Skin of body (tissue), 1 donor: ENCODE measurements at regions not wholly inside any gene's neighbourhood (a gene's known extent, or its start where the extent isn't known, plus 50 kb on each side); places are given as distances from the start of the nearest gene placed in this dataset.

Source experiments
- DNase-seq: peaks from one replicate; lab custom pipeline; 2025; lab: John Stamatoyannopoulos, UW

DNA sequence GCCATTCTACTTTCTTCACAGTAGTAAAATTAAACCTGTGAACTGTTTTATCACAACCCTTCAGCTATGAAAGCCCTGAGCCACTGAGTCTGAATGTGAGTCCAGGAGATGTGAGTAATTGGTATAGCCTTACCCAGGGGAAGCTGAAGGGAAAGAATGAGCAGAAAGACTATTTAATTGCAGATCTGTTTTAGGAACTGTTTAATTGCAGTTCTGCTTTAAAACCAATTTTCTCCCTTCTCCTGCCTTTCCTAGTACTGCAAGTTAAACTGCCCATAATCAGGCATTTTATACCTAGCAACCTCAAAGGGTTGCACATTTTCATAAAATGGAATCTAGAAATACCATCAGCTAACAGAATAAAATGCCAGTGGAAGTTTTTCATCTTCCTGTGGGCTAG is 476.7 kb downstream of the OCA2 start:
- DNase-seq: no peak

DNA sequence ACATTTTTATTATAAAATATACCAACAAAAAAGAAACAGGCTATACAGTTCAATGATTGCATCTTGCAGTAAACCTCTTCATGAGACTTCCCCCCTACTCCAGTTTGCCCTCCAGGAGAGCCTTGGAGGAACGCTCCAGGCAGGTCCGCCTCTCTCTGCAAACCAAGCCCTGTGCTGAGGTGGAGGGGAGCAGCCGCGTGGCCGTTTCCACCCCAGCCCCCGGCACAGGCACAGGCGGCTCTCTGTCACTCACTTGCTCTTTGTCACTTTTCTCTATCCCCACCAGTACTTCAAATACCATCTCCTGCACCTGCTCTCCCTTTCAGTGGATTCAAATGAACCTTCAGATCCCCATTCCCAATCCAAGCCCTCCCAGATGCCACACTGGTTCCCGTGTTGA is 479.9 kb downstream of the OCA2 start:
- DNase-seq: no peak

DNA sequence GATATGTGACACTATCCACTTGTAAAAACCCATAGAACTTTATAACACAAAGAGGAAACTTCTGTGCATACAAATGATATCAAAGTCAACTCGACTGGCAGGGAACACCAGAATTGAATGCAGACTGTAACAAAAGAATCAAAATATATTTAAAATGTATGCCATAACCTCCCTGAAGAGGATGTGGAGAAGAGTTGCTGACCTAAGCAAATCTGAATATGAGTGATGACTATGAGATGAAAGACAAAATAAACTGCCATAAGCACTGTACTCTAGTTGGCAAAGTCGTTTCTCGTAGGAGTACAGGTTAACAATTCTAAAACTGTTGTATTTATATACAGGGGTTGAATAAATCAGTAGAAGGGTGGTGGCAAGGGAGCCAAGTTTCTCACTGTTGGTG is 482.1 kb downstream of the OCA2 start:
- no peak for DNase-seq

DNA sequence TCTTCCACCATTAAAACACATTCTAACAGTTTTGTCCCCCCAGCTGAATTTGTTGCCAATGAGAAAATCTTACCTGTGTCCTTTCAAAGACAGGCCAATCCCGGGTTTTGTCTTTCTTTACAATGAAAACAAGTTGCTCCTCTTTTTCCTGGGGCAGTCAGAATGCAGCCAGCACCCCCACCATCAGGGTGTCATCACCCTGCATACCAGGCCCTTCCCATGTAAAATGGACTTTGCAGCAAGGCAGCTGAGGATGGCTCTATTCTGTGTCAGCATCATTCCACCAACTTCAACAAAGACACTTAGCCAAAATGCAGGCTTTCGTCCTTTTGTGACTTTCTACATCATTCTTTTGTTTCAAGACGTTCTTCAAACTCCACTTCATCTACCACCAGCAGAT is 490.9 kb downstream of the OCA2 start:
- DNase-seq: no peak

DNA sequence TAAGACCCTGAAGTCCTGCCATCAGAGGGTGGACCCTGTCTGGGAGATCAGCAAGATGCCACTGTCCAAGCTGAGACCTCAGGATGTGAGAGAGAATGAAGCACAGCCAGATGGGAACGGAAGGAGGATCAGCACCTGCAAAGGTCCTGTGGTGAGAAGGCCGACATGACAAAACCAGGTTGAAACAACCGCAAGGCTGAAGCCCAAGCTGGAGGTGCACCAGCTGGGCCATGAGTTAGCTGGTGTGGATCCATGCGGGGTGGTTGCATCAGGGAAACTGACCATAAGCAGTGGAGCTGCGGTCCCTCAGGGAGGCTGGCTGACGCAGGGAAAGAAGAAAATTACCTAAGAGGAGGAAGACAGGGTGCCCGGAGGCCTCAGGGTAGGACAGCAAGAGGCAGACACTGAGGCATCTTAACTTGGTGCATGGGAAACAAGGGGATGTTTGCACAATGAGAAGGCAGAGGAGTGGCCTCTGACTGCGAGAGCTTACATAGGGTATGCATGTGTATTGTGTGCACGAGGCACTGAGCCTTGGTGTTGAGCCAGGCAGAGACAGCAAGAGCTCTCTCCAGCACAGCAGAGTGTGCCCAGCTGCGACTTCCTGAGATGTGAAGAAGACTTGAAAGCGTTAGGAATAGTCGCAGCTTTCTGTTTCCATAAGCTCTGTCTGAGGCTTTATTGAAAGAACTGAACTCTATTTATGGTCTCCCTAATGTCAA is 497.7 kb downstream of the OCA2 start:
- DNase-seq: peak; percentile 60

DNA sequence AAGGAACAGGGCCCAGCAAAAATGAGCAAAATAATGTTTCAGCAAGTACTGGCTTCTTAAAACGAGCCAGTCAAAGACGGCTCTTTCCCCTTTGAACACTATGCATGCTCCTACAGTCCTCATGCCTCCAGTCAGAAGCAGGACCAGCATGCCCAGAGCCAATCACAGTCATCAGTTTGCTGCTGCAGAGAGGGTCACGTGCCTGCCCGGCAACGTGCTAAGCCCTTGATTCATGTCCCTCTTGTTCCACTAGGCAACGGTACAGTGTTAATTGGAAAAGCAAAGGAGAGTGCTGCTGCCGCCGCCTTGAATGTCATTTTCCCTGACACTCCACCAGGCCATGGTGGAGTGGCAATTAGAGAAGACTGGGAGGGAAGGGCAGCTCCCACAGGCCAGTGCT is 500.1 kb downstream of the OCA2 start:
- DNase-seq: no peak

DNA sequence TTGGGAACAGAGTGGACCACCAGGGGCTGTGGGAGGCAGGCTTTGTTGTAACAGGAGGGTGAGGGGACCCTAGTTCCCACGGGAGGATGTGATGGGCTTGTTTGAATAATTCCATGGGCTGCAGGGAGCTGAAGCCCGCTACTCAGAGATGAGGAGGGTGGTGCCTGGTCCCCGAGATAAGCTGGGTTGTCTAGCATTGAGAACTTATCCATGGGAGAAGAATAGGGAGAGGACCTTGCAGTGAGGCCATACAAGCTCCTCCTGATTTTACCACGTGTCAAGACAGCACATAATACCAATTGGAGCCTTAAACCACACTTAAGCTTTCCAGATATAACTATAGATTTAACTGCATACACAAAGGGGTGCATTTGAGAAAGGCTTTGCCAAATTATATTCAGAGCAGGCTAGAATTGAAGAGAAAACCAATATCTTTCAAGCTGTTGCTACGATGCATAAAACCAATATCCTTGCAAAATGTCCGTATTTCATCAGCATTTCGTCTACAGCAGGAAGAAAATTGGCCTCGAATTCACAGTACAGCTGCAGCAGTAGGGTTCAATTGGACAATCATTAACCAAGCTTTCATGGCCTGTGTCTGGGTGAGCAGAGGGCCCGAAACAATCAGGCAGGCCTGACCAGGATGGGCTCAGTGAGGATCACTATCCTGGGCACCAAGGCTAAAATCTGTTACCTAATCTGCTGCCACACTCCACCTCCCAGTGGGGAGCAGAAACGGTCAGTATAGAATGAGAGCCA is 500.7 kb downstream of the OCA2 start:
- DNase-seq: no peak

DNA sequence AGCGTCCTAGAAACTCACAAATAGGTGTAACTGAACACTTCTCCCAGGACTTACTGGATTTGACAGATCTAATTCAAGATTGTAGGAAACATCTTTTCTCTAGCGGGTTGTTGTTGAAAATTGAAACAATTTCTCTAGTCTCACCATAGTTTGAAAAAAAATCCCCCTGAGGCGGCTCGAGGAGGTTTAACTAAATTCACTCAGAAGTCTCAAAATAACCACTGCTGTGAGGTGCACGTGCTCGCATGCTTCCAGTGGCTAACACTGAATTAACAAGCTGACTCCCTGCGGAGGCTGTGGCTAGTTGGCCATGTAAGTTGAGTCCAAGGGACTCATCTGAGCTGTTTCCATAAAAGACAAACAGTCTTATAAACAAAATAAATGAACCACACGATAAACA is 503.9 kb downstream of the OCA2 start:
- DNase-seq: no peak

DNA sequence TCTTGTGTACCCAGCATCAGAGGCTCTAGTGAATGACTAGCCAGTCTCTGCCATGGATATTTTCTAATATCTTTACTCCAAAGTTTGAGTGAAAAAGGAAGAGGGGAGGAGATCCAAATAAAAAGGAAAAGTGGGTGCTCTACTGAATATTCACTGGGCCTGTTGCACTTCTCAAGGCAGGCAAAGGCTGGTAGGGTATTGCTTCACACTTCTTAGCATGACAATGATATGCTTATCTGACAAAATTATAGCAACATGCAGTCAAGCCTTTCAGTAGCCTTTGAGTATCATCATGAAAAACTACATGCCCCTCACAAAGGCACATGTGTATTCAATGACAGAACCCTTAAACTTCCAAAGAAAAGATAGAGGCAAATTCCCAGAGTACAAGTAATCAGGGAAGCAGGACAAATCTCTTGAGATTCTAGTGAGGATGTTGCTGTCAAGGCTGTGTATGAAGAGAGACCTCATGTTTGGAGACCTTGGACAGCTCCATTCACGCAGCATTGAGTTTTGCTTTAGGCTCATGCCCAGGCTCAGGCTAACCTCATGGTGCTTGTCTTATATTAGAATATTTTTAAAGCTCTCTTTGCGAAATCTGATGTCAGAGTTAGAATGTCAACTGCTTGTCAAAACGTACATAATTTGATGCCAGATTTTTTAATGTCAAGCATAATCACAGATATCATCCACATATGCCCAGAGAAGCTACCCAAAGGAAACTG is 506.9 kb downstream of the OCA2 start:
- DNase-seq: no peak
